H1 (cell line): ENCODE measurements at regions not wholly inside any gene's neighbourhood (a gene's known extent, or its start where the extent isn't known, plus 50 kb on each side); places are given as distances from the start of the nearest gene placed in this dataset.
"Not testable (repeated sequence)": the region's sequence is repeated elsewhere in the genome, so short reads cannot be mapped to it uniquely, and the experiment has no call there.

ENCODE experiments used
- BRCA1 ChIP-seq: IDR thresholded peaks from 2 replicates; pipeline ENCODE4 v1.6.1; 2012; ENCODE audit warnings: low read depth, low read length, improper control_type of control experiment
- CEBPB ChIP-seq: IDR thresholded peaks from 2 replicates; pipeline ENCODE4 v1.6.1; 2012; ENCODE audit warnings: low read depth, low read length
- CHD1 ChIP-seq: IDR thresholded peaks from 2 replicates; pipeline ENCODE4 v1.6.1; 2012; ENCODE audit warnings: low read depth, low read length, improper control_type of control experiment
- CREB1 ChIP-seq: IDR thresholded peaks from 2 replicates; pipeline ENCODE4 v1.6.1; 2012; ENCODE audit warnings: inconsistent platforms
- CTCF ChIP-seq, 3 experiments: IDR thresholded peaks; 1 replicate in 2 of 3; 2 replicates in 1 of 3; pipeline versions ENCODE4 v1.5.1 to v1.6.1; 2011; ENCODE audit warnings: low read length in 3 of 3, mild to moderate bottlenecking in 3 of 3, inconsistent platforms in 2 of 3, low read depth in 1 of 3, moderate library complexity in 1 of 3; ENCODE audit not compliant: insufficient read depth in 1 of 3; ENCODE audit errors: control extremely low read depth in 1 of 3
- GTF2F1 ChIP-seq: IDR thresholded peaks from 2 replicates; pipeline ENCODE4 v1.6.1; 2012; ENCODE audit warnings: low read depth, low read length, improper control_type of control experiment, borderline replicate concordance
- JUND ChIP-seq: IDR thresholded peaks from 2 replicates; pipeline ENCODE4 v1.6.1; 2011; ENCODE audit warnings: mild to moderate bottlenecking, improper control_type of control experiment, low read length
- MAX ChIP-seq: IDR thresholded peaks from 2 replicates; pipeline ENCODE4 v1.6.1; 2012; ENCODE audit warnings: inconsistent platforms
- SIN3A ChIP-seq, 2 experiments: IDR thresholded peaks in 1 of 2; conservative IDR thresholded peaks in 1 of 2; 2 replicates each; pipeline ENCODE4 v1.6.1; 2011 to 2012; ENCODE audit warnings: low read length in 2 of 2, improper control_type of control experiment in 1 of 2, low read depth in 1 of 2, mild to moderate bottlenecking in 1 of 2
- YY1 ChIP-seq: IDR thresholded peaks from 2 replicates; pipeline ENCODE4 v1.6.1; 2011; ENCODE audit warnings: low read depth, mild to moderate bottlenecking, low read length

- not testable (repeated sequence) for TF ChIP-seq YY1; CTCF (IDR thresholded peaks at IDR 0.05; ENCODE audit: control extremely low read depth in 1 of 3, insufficient read depth in 1 of 3, low read depth in 1 of 3, low read length in 3 of 3); MAX; SIN3A (conservative IDR thresholded peaks at IDR 0.05 in 1 of 2, IDR thresholded peaks at IDR 0.05 in 1 of 2; ENCODE audit: low read depth in 1 of 2, low read length in 2 of 2); CEBPB; CHD1; BRCA1; JUND; GTF2F1; CREB1
These were observed 96.0 kb upstream of the AGAP9 start for GRCh38 chr10:47619300-47620012.
